A549 (cell line): ENCODE measurements at regions not wholly inside any gene's neighbourhood (a gene's known extent, or its start where the extent isn't known, plus 50 kb on each side); places are given as distances from the start of the nearest gene placed in this dataset.

Experiments
- ATAC-seq, 2 experiments: fragments of 200-7000 bp in 1 of 2; fragments of >200 bp in 1 of 2; cut with Nextera tagmentation in 1 of 2; cut with Tn5 transposase in 1 of 2; 3 replicates each; pipeline versions ENCODE4 v1.8.0 to v1.9.1; 2018 to 2020; ENCODE audit warnings: mild to moderate bottlenecking in 1 of 2, moderate library complexity in 1 of 2
- CTCF ChIA-PET: fragments of 300-600 bp; sonication (Branson Sonifier 250); formaldehyde crosslinking; extraction: SDS; loops from one replicate; lab custom pipeline; 2021; ENCODE audit warnings: antibody characterized with exemption, inconsistent platforms; lab: Yijun Ruan, JAX
- POLR2A ChIA-PET: fragments of 350-600 bp; formaldehyde crosslinking; extraction: SDS; loops from one replicate; lab custom pipeline; 2021; ENCODE audit warnings: antibody characterized with exemption, inconsistent platforms; lab: Yijun Ruan, JAX
- DNase-seq, 2 experiments: peaks; one replicate each; pipeline versions ENCODE4 v3.0.0 to v3.0.0-alpha.2; 2011 to 2016; ENCODE audit warnings: low read depth in 1 of 2, low spot score in 1 of 2
- FAIRE-seq: peaks from 2 replicates; lab custom pipeline; 2011; peaks lifted over from hg19 to GRCh38; lab: Jason Lieb, UNC
- H3K27ac ChIP-seq, 2 experiments: fragments of >200 bp; sonication (Bioruptor Twin); formaldehyde crosslinking; 3 replicates each; pipeline ENCODE4 v1.5.1; 2016 to 2017
- H3K4me1 ChIP-seq: fragments of >200 bp; sonication (Bioruptor Twin); formaldehyde crosslinking; 3 replicates; pipeline ENCODE4 v1.6.1; 2016
- H3K4me2 ChIP-seq: fragments of >200 bp; sonication (Bioruptor Twin); formaldehyde crosslinking; 3 replicates; pipeline ENCODE4 v1.6.1; 2016
- H3K4me3 ChIP-seq: fragments of >200 bp; sonication (Bioruptor Twin); formaldehyde crosslinking; 3 replicates; pipeline ENCODE4 v1.5.1; 2016
- H3K9me3 ChIP-seq: fragments of >200 bp; sonication (Bioruptor Twin); formaldehyde crosslinking; 3 replicates; pipeline ENCODE4 v1.6.1; 2016
- CBX8 ChIP-seq: fragments of 200-600 bp; sonication (generic); IDR thresholded peaks from 2 replicates; pipeline ENCODE4 v1.6.1; 2016
- CEBPB ChIP-seq, 2 experiments: fragments of >200 bp in 1 of 2; sonication (Bioruptor Twin) in 1 of 2; formaldehyde crosslinking in 1 of 2; IDR thresholded peaks; 2 replicates each; pipeline ENCODE4 v1.6.1; 2012 to 2016
- EHF ChIP-seq: fragments of 250-450 bp; sonication (Bioruptor Pico); IDR thresholded peaks from 2 replicates; pipeline ENCODE4 v1.5.0; 2020; ENCODE audit warnings: mild to moderate bottlenecking
- EHMT2 ChIP-seq: fragments of 200-600 bp; sonication (generic); IDR thresholded peaks from 2 replicates; pipeline ENCODE4 v1.6.1; 2016; ENCODE audit warnings: antibody characterized with exemption, low read depth, mild to moderate bottlenecking, moderate library complexity
- FOSL2 ChIP-seq, 2 experiments: fragments of 450-650 bp in 1 of 2; fragments of >200 bp in 1 of 2; sonication (Bioruptor Twin) in 1 of 2; formaldehyde crosslinking; IDR thresholded peaks; 2 replicates each; pipeline versions ENCODE4 v1.5.0 to v1.6.1; 2016 to 2020; ENCODE audit warnings: mild to moderate bottlenecking in 1 of 2, moderate library complexity in 1 of 2
- FOXS1 ChIP-seq: fragments of 250-450 bp; sonication (Bioruptor Pico); IDR thresholded peaks from 2 replicates; pipeline ENCODE4 v1.5.0; 2020; ENCODE audit warnings: mild to moderate bottlenecking, moderate library complexity
- HDAC2 ChIP-seq: fragments of 200-600 bp; sonication (generic); IDR thresholded peaks from 2 replicates; pipeline ENCODE4 v1.6.1; 2016
- HOXB5 ChIP-seq: fragments of 250-450 bp; sonication (Bioruptor Pico); IDR thresholded peaks from 2 replicates; pipeline ENCODE4 v1.5.0; 2020; ENCODE audit warnings: mild to moderate bottlenecking, moderate library complexity
- JUN ChIP-seq, 2 experiments: fragments of >200 bp; sonication (Bioruptor Twin); formaldehyde crosslinking; IDR thresholded peaks; 2 replicates in 1 of 2; 3 replicates in 1 of 2; pipeline ENCODE4 v1.6.1; 2016 to 2017
- KDM1A ChIP-seq: fragments of 200-600 bp; sonication (generic); IDR thresholded peaks from 2 replicates; pipeline ENCODE4 v1.6.1; 2016; ENCODE audit warnings: low read depth, mild to moderate bottlenecking
- MAFK ChIP-seq: fragments of 450-650 bp; IDR thresholded peaks from 2 replicates; pipeline ENCODE4 v1.6.1; 2014; ENCODE audit not compliant: partially characterized antibody
- MAZ ChIP-seq: fragments of 150-350 bp; IDR thresholded peaks from 2 replicates; pipeline ENCODE4 v1.6.1; 2014; ENCODE audit warnings: antibody characterized with exemption, low read depth, low read length, borderline replicate concordance
- MYC ChIP-seq: IDR thresholded peaks from 2 replicates; pipeline ENCODE4 v1.6.1; 2012; ENCODE audit warnings: mild to moderate bottlenecking, inconsistent platforms, low read length, improper control_type of control experiment, borderline replicate concordance
- POLR2A ChIP-seq: IDR thresholded peaks from 2 replicates; pipeline ENCODE4 v1.6.1; 2012; ENCODE audit warnings: mild to moderate bottlenecking, low read length
- RFX5 ChIP-seq: fragments of 450-650 bp; IDR thresholded peaks from 2 replicates; pipeline ENCODE4 v1.7.1; 2014; ENCODE audit warnings: antibody characterized with exemption, mild to moderate bottlenecking, moderate library complexity
- RNF2 ChIP-seq: fragments of 200-600 bp; sonication (generic); IDR thresholded peaks from 2 replicates; pipeline ENCODE4 v1.6.1; 2016; ENCODE audit warnings: low read depth, mild to moderate bottlenecking, antibody characterized with exemption, moderate library complexity, borderline replicate concordance
- ZC3H11A ChIP-seq: fragments of 450-650 bp; IDR thresholded peaks from 2 replicates; pipeline ENCODE4 v1.6.1; 2014; ENCODE audit warnings: antibody characterized with exemption, mild to moderate bottlenecking
- WGBS: methylation state at CpG from one replicate; pipeline ENCODE4 v1.1.6; 2017; ENCODE audit errors: missing lambda C conversion rate; 5-methylcytosine and 5-hydroxymethylcytosine counted together
- TF ChIP-seq, protein P1 (sequence below): fragments of >200 bp; sonication (Bioruptor Twin); formaldehyde crosslinking; IDR thresholded peaks from 3 replicates; pipeline ENCODE4 v1.5.1; 2016
- TF ChIP-seq, protein P2 (sequence below): fragments of 250-450 bp; sonication (Bioruptor Pico); IDR thresholded peaks from 2 replicates; pipeline ENCODE4 v1.5.0; 2020; ENCODE audit warnings: low read depth, mild to moderate bottlenecking, moderate library complexity
- TF ChIP-seq, protein P3 (sequence below): IDR thresholded peaks from 2 replicates; pipeline ENCODE4 v1.6.1; 2012
- TF ChIP-seq, protein P4 (sequence below): fragments of >200 bp; sonication (Bioruptor Twin); formaldehyde crosslinking; IDR thresholded peaks from 3 replicates; pipeline ENCODE4 v1.6.1; 2016
- TF ChIP-seq, protein P5 (sequence below): IDR thresholded peaks from 2 replicates; pipeline ENCODE4 v1.6.1; 2012; ENCODE audit warnings: low read depth, borderline replicate concordance
- TF ChIP-seq, protein P6 (sequence below): fragments of 250-450 bp; sonication (Bioruptor Pico); IDR thresholded peaks from 2 replicates; pipeline ENCODE4 v1.5.0; 2021; ENCODE audit warnings: mild to moderate bottlenecking, moderate library complexity, borderline replicate concordance

DNA sequence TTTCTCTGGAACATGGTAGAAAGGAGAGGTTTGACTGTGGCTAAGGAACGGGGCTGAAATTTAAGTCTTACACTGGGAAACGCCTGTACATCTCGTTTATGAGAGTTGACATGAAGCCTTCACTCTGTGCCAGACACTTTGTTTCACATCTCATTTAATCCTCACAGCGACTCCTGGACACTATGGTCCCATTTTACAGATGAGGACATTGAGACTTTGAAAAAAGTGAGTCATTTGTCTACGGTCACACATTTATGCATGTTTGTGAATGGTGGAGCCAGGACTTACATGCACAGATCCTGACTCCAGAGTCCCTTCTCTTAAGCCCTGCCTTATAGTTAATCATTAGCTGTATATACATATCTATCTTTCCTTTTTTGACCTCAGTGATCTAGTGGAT is 318.4 kb upstream of the EEF2KMT start:
- CTCF ChIA-PET, result no interaction called here
- peaks cover 2% of the 10 kb centered on the region; the same call in 1 of the 3 replicates for H3K9me3 ChIP-seq
- POLR2A ChIA-PET, result no interaction called here

DNA sequence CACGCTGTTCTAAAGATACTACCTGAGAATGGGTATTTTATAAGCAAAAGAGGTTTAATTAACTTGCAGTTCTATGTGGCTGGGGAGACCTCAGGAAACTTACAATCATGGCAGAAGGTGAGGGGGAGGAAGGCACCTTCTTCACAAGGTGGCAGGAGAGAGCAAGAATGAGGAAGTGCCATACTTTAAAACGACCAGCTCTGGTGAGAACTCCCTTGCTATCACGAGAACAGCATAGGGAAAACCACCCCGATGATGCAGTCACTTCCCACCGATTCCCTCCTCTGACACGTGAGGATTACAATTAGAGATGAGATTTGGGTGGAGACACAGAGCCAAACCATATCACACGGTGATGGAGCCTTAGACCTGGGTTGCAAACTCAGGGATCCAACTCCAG is 317.5 kb upstream of the EEF2KMT start:
- Histone ChIP-seq H3K9me3 (peaks cover 3% of the 10 kb centered on the region; the same call in 1 of the 3 replicates), H3K4me2 (no peak overlapping the region), H3K4me1 (no peaks in the 10 kb centered on the region), H3K27ac (no peak overlapping the region), H3K4me3 (no peak overlapping the region)
- no peak for ATAC-seq
- no peak for FAIRE-seq
- DNase-seq, result no peak
- under 1% methylated on average over 7 of the region's 7 CpGs for WGBS
- TF ChIP-seq CEBPB (IDR thresholded peaks at IDR 0.05) (no peak), KDM1A (no peak), POLR2A (no peak), EHF (CRISPR knock-in tag) (no peak), MAFK (no peak)
- TF ChIP-seq, protein P1, sequence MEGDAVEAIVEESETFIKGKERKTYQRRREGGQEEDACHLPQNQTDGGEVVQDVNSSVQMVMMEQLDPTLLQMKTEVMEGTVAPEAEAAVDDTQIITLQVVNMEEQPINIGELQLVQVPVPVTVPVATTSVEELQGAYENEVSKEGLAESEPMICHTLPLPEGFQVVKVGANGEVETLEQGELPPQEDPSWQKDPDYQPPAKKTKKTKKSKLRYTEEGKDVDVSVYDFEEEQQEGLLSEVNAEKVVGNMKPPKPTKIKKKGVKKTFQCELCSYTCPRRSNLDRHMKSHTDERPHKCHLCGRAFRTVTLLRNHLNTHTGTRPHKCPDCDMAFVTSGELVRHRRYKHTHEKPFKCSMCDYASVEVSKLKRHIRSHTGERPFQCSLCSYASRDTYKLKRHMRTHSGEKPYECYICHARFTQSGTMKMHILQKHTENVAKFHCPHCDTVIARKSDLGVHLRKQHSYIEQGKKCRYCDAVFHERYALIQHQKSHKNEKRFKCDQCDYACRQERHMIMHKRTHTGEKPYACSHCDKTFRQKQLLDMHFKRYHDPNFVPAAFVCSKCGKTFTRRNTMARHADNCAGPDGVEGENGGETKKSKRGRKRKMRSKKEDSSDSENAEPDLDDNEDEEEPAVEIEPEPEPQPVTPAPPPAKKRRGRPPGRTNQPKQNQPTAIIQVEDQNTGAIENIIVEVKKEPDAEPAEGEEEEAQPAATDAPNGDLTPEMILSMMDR, result no peak
- TF ChIP-seq, protein P2, sequence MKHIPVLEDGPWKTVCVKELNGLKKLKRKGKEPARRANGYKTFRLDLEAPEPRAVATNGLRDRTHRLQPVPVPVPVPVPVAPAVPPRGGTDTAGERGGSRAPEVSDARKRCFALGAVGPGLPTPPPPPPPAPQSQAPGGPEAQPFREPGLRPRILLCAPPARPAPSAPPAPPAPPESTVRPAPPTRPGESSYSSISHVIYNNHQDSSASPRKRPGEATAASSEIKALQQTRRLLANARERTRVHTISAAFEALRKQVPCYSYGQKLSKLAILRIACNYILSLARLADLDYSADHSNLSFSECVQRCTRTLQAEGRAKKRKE (CRISPR knock-in tag), result no peak
- TF ChIP-seq, protein P3, sequence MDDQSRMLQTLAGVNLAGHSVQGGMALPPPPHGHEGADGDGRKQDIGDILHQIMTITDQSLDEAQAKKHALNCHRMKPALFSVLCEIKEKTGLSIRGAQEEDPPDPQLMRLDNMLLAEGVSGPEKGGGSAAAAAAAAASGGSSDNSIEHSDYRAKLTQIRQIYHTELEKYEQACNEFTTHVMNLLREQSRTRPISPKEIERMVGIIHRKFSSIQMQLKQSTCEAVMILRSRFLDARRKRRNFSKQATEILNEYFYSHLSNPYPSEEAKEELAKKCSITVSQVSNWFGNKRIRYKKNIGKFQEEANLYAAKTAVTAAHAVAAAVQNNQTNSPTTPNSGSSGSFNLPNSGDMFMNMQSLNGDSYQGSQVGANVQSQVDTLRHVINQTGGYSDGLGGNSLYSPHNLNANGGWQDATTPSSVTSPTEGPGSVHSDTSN, result no peak
- ChIA-PET CTCF (no interaction called here), POLR2A (no interaction called here)

More for the DNA sequence above, 318.4 kb upstream of the EEF2KMT start:
- Histone ChIP-seq H3K27ac (no peak overlapping the region), H3K4me1 (no peaks in the 10 kb centered on the region)
- TF ChIP-seq EHMT2, result no peak
- TF ChIP-seq, protein P4, sequence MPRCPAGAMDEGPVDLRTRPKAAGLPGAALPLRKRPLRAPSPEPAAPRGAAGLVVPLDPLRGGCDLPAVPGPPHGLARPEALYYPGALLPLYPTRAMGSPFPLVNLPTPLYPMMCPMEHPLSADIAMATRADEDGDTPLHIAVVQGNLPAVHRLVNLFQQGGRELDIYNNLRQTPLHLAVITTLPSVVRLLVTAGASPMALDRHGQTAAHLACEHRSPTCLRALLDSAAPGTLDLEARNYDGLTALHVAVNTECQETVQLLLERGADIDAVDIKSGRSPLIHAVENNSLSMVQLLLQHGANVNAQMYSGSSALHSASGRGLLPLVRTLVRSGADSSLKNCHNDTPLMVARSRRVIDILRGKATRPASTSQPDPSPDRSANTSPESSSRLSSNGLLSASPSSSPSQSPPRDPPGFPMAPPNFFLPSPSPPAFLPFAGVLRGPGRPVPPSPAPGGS, result no peak
- TF ChIP-seq, protein P3, result no peak
- TF ChIP-seq, protein P5, sequence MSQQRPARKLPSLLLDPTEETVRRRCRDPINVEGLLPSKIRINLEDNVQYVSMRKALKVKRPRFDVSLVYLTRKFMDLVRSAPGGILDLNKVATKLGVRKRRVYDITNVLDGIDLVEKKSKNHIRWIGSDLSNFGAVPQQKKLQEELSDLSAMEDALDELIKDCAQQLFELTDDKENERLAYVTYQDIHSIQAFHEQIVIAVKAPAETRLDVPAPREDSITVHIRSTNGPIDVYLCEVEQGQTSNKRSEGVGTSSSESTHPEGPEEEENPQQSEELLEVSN, result no peak
- no peak for TF ChIP-seq CEBPB (IDR thresholded peaks at IDR 0.05)
- no peak for TF ChIP-seq CBX8
- TF ChIP-seq HDAC2, result no peak
- TF ChIP-seq ZC3H11A, result no peak
- no peak for TF ChIP-seq POLR2A
- TF ChIP-seq FOXS1, result no peak
- no peak for TF ChIP-seq HOXB5 (CRISPR knock-in tag)
- no peak for TF ChIP-seq FOSL2 (IDR thresholded peaks at IDR 0.05)
- TF ChIP-seq FOSL2 (CRISPR knock-in tag; IDR thresholded peaks at IDR 0.05), result no peak
- TF ChIP-seq, protein P6, sequence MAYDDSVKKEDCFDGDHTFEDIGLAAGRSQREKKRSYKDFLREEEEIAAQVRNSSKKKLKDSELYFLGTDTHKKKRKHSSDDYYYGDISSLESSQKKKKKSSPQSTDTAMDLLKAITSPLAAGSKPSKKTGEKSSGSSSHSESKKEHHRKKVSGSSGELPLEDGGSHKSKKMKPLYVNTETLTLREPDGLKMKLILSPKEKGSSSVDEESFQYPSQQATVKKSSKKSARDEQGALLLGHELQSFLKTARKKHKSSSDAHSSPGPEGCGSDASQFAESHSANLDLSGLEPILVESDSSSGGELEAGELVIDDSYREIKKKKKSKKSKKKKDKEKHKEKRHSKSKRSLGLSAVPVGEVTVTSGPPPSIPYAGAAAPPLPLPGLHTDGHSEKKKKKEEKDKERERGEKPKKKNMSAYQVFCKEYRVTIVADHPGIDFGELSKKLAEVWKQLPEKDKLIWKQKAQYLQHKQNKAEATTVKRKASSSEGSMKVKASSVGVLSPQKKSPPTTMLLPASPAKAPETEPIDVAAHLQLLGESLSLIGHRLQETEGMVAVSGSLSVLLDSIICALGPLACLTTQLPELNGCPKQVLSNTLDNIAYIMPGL, result no peak
- TF ChIP-seq JUN (IDR thresholded peaks at IDR 0.05), result no peak
- TF ChIP-seq RNF2, result no peak
- no peak for TF ChIP-seq MAZ
- TF ChIP-seq RFX5, result no peak
- no peak for TF ChIP-seq MYC
- TF ChIP-seq, all 56 proteins: peak for 0
- 2% methylated on average over 5 of the region's 5 CpGs for WGBS
- no peak for DNase-seq
- FAIRE-seq, result no peak
- no peak for ATAC-seq
- Histone ChIP-seq H3K4me3 (no peak overlapping the region), H3K4me2 (no peak overlapping the region)
